NCI-H1417 (cell line): ENCODE measurements at regions not wholly inside any gene's neighbourhood (a gene's known extent, or its start where the extent isn't known, plus 50 kb on each side); places are given as distances from the start of the nearest gene placed in this dataset.

Experiments
- DNase-seq, 3 experiments: peaks; one replicate each; lab custom pipeline; 2025; lab: John Stamatoyannopoulos, UW

- no peak for DNase-seq
Measured at GRCh38 chrX:40316502-40316901, 218.7 kb upstream of the BCOR start.

- no peak for DNase-seq
Measured at GRCh38 chrX:40314070-40314469, 216.3 kb upstream of the BCOR start.

- no peak for DNase-seq
Measured at GRCh38 chrX:40313269-40313668, 215.5 kb upstream of the BCOR start.

DNA sequence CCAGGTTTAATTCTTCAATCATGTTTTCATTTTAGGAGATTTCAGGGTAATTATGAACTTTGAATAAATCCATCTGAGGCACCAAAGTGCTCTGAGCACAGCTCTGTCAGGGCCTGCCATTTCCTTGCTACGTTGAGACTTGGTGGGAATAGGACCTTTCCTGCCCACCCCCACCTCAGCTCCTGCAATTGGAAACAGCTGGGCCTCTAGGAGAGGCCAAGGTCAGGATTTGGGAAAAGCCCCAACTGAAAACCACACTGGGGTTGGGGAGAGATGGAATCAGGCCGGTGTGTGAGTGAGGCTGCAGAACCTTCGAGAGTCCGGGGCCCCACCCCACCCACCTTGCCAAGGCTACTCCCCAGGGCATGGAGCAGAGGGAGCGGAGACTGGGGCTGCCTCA is 212.7 kb upstream of the BCOR start:
- DNase-seq: no peak

GRCh38 chrX:40310016-40310415 is 212.3 kb upstream of the BCOR start:
- DNase-seq: no peak

DNA sequence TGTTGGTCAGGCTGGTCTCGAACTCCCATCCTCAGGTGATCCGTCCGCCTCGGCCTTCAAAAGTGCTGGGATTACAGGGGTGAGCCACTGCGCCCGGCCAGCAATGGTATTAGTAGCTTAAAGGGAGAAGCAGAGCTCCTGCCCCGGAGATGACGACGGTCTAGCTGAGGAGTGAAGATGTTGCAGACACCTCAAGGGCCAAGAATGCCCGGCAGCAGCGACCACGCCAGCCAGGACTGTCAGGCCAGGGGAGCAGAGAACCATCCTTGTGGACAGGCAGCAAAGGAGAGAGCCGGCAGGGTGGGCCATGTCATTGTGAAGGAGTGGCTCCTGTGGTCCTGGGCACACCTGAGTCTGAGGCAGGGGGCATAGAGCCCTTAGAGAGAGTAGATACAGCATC is 210.1 kb upstream of the BCOR start:
- no peak for DNase-seq

DNA sequence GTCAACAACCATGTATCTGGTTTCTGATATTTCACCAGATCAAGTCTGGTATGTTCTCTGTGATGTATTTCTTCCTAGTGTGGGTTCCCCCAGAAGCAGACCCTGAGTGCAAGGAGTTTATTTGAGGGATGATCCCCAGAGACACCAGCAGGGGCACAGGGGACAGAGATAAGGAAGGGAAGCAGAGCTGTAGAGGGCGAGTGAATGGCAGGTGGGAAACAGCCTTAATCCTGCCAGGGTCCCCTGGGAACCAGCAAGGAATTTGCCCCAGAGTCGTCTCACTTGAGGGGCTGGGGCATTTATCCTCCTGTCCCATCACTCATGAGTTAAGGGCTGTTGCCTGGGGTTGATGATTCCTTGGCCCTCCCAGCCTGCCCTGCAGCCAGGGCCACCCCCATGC is 206.4 kb upstream of the BCOR start:
- no peak for DNase-seq

DNA sequence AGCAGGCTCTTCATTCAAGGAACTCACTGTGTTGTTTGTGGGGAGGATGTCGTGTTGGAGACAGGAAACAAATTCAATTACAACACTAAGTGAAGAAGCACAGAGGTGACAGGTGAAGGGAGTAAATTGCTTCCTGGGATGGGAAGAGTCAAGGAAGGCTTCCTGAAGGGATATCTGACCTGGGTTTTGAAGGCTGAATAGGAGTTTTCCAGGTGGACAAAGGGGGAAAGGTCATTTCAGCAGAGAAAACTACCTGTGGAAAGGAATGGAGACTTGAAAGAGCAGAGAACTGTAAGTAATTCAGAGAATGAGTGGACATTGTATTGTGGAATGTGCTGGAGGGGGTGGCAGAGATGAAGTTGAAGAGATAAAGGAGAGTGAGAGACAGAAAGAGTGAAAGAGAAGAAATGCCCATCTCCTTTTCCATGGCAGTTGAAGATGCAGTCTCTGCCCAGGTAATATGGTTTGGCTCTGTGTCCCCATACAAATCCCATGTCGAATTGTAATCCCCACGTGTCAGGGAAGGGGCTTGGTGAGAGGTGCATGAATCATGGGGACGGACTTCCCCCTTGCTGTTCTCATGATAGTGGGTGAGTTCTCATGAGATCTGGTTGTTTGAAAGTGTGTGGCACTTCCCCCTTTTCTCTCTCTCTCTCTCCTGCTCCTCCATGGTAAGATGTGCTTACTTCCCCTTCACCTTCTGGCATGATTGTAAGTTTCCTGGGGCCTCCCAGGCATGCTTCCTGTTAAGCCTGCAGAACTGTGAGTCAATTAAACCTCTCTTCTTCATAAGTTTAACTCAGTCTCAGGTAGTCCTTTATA is 205.7 kb upstream of the BCOR start:
- DNase-seq: no peak

DNA sequence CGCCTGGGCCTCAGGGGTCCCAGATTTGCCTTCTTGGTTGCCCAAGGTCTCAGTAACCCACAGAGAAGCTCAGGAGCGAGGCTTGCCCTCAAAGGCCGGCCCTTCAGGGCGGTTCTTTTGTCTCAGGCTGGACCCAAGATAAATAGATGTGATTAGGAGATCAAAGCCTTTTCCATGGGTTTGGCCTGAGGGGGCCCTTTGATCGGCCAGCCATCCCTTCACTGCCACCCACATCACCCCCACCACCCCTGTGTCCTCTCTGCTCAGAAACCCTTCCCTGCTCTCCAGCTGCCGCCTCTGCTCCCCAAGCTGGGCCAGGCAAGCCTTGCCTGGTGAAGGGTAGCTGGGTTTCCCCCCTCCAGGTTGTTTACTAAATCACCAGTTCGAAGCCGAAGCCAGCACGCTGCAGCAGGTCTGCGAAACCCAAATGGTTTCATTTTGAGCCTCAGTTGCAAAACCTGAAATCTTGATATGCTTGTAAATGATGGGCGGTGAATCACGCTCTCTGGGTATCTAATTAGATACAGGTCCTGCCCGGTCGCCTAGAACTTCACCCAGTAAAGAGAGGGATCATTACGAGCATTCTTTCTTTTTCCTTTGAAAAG is 202.6 kb upstream of the BCOR start:
- DNase-seq: no peak

DNA sequence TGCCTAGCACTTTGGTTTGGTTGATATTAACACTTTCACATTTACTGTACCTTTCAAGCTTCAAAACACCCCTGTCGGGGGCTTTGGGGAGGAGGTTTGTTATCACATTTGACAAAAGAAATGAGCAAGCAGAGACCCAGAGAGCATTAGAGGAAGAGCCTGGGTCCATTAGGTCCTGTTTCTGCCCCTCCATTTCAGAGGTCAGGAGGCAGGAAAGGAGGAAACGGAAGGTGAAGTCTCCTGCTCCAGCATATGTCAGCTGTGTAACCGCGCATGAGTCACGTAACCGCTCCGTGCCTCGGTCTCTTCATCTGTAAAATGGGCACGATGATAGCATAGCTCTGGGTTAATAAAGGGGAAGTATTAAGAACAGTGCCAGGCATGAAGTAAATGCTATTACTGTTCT is 201.9 kb upstream of the BCOR start:
- DNase-seq: no peak

- DNase-seq: peak in 1 of 3 experiments; percentile 27
Measured at GRCh38 chrX:40298572-40299479, 201.1 kb upstream of the BCOR start.

GRCh38 chrX:40298069-40298468 is 200.3 kb upstream of the BCOR start:
- DNase-seq: no peak

DNA sequence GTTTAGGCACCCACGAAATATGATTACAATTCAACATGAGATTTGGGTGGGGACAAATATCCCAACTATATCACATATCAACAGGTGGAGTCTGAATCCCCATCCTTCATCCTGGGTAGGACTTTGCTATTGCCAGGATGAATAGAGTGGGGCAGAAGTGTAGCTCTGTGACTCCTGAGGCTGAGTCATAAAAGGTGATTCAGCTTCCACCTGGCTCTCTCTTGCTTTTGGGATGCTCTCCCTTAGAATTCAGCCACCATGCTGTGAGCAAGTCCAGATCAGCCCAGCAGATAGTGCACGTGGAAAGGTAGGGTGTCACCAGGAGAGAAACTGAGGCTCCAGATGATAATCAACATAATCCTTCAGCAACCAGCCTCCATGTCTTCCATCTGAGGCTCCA is 193.8 kb upstream of the BCOR start:
- DNase-seq: no peak

DNA sequence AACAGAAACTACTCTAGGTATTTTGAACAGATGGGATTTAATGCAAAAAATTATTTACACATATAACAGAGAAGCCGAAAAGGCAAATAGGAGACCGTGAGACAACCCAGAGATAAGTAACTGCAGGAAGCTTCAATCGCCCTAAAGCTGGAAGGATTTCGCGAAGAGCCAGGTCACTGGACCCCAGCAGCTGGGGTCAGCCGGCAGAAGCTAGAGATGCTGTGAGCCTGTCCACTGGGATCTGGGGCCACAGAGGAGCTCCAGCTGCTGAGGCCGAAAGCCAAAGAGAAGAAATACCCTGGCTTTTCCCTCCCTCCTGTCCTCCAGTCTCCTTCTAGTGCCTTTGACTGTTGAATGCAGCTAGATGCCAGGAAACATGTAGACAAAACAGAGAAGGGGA is 192.8 kb upstream of the BCOR start:
- no peak for DNase-seq

DNA sequence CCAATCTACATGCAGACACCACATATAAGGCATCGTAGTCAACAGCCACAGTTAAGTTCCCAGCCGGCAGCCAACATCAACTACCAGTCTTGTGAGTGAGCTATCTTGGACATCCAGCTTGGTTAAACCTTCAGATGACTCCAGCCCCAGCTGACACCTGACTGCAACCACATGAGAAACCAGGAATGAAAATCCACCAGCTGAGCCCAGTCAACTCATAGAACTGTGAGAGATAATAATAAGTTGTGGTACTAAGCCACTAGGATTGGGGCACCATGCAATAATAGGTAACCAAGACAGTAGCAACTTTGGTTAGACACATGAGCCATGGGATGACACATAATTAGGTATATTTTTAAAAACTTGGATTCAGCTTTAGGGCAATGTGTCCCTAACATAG is 188.1 kb upstream of the BCOR start:
- DNase-seq: no peak

- no peak for DNase-seq
Measured at GRCh38 chrX:40284852-40285251, 187.1 kb upstream of the BCOR start.

GRCh38 chrX:40283981-40284380 is 186.2 kb upstream of the BCOR start:
- DNase-seq: no peak

- no peak for DNase-seq
Measured at GRCh38 chrX:40282946-40283660, 185.3 kb upstream of the BCOR start.

- no peak for DNase-seq
Measured at GRCh38 chrX:40282348-40282747, 184.6 kb upstream of the BCOR start.

DNA sequence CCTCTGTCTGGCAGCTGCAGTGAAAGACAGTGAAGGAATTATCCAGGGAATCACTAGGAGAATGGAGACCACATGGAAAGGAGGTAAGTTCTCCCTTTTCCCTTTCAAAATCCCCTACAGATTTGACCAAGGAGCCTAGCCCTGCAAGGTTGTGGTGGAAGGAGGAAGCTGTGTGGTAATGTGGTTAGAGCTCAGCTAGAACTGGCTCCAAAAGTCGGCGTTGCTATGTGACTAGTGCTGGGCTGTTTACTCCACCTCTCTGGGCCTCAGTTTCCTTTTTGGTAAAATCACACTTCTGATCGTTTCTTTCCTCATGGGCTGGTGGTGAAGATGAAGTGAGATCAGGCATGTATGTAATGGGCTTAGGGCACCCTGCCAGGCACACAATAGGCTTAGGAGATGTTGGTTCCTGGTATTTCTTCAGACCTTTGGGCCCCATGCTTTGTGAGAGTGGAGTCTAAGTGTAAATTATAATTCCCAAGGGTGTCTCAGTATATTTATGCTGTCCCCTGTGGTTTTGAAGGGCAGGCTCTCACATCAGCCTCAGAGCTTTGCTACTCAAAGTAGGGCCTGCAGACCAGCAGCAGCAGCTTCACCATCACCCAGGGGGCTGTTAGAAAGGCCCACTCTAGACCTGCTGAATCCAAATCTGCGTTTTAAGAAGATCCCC is 183.7 kb upstream of the BCOR start:
- DNase-seq: no peak

GRCh38 chrX:40279762-40280161 is 182.0 kb upstream of the BCOR start:
- DNase-seq: no peak

DNA sequence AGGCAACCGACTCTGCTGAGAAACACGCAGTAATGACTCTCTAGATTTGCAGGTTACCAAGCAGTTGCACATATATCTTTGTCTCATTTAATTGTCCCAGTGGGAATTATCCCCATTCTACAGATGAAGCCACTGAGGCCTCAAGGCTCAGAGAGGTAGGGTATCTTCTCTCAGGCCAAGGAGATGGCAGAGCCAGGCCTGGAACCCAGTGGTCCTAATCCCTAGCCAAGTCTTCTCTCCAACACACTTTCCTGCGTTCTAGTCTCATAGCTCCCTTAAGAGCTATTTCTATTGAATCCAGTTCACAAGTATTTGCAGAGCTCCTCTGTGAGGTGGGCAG is 181.3 kb upstream of the BCOR start:
- no peak for DNase-seq
